HepG2 (cell line): ENCODE measurements at regions not wholly inside any gene's neighbourhood (a gene's known extent, or its start where the extent isn't known, plus 50 kb on each side); places are given as distances from the start of the nearest gene placed in this dataset.

Source experiments
- ATAC-seq: fragments of 200-7000 bp; cut with Tn5 transposase; 3 replicates; pipeline ENCODE4 v1.9.1; 2020; ENCODE audit warnings: mild to moderate bottlenecking, moderate library complexity
- BruUV-seq: library from RNA; stranded (reverse); fragments of 400-500 nt; replicated peaks from 2 replicates; lab custom pipeline; 2021; lab: Mats Ljungman, UMichigan
- CTCF ChIA-PET: fragments of 300-600 bp; formaldehyde crosslinking; extraction: SDS; loops from one replicate; lab custom pipeline; 2021; ENCODE audit warnings: low total read pairs, inconsistent platforms, low intra/inter-chr PET ratio; lab: Yijun Ruan, JAX
- POLR2A ChIA-PET: fragments of 350-600 bp; sonication (Branson Sonifier 250); formaldehyde crosslinking; loops from one replicate; lab custom pipeline; 2020; ENCODE audit warnings: antibody characterized with exemption, inconsistent platforms; lab: Yijun Ruan, JAX
- DNase-seq: peaks from one replicate; pipeline ENCODE4 v3.0.0-alpha.2; 2015; ENCODE audit warnings: low spot score
- FAIRE-seq: peaks from 3 replicates; lab custom pipeline; 2011; peaks lifted over from hg19 to GRCh38; lab: Jason Lieb, UNC
- H2AFZ ChIP-seq: one replicate; pipeline ENCODE4 v1.6.1; 2011; ENCODE audit warnings: low read length, inconsistent platforms
- H3K27ac ChIP-seq: fragments of 300-600 bp; 3 replicates; pipeline ENCODE4 v1.8.0; 2011; ENCODE audit warnings: mixed run types, mild to moderate bottlenecking, mixed read lengths, low read length, inconsistent platforms; ENCODE audit not compliant: insufficient read depth; ENCODE audit errors: extremely low read length
- H3K27me3 ChIP-seq, 2 experiments: fragments of 200-600 bp in 1 of 2; 2 replicates in 1 of 2; 3 replicates in 1 of 2; pipeline versions ENCODE4 v1.6.0 to v1.8.0; 2011; ENCODE audit warnings: low read length in 2 of 2, mild to moderate bottlenecking in 2 of 2, moderate library complexity in 2 of 2, inconsistent platforms in 1 of 2; ENCODE audit not compliant: insufficient read depth in 2 of 2, control insufficient read depth in 1 of 2
- H3K36me3 ChIP-seq, 2 experiments: fragments of 200-600 bp in 1 of 2; replicated peaks in 1 of 2; 2 replicates in 1 of 2; 3 replicates in 1 of 2; pipeline versions ENCODE4 v1.5.1 to v1.8.0; 2011; ENCODE audit warnings: low read length in 2 of 2, inconsistent platforms in 1 of 2; ENCODE audit not compliant: insufficient read depth in 2 of 2, control insufficient read depth in 1 of 2
- H3K4me1 ChIP-seq: 2 replicates; pipeline ENCODE4 v1.5.1; 2012; ENCODE audit warnings: low read length, inconsistent platforms; ENCODE audit not compliant: insufficient read depth
- H3K4me2 ChIP-seq: 2 replicates; pipeline ENCODE4 v1.6.0; 2011; ENCODE audit warnings: low read depth, low read length, inconsistent platforms
- H3K4me3 ChIP-seq, 3 experiments: fragments of 200-600 bp in 1 of 3; sonication (generic), shearing (Covaris generic) in 1 of 3; replicated peaks in 1 of 3; 2 replicates each; pipeline ENCODE4 v1.5.1; 2011 to 2016; ENCODE audit warnings: low read length in 3 of 3, inconsistent platforms in 2 of 3, low read depth in 2 of 3, mild to moderate bottlenecking in 2 of 3, control low read depth in 1 of 3, mixed read lengths in 1 of 3; ENCODE audit not compliant: insufficient read depth in 1 of 3
- H3K79me2 ChIP-seq: one replicate; pipeline ENCODE4 v1.6.1; 2011; ENCODE audit warnings: low read length, inconsistent platforms; ENCODE audit not compliant: insufficient read depth
- H3K9ac ChIP-seq: 2 replicates; pipeline ENCODE4 v1.6.0; 2011; ENCODE audit warnings: mild to moderate bottlenecking, low read depth, low read length, inconsistent platforms; ENCODE audit not compliant: insufficient read depth
- H3K9me3 ChIP-seq: 2 replicates; pipeline ENCODE4 v1.5.1; 2012; ENCODE audit warnings: mild to moderate bottlenecking, low read length
- H4K20me1 ChIP-seq: 2 replicates; pipeline ENCODE4 v1.6.0; 2011; ENCODE audit warnings: inconsistent platforms, mild to moderate bottlenecking, low read length, moderate library complexity; ENCODE audit not compliant: insufficient read depth
- ELF3 ChIP-seq: IDR thresholded peaks from 2 replicates; pipeline ENCODE4 v1.6.1; 2016; ENCODE audit warnings: missing genetic modification reagents, missing compliant biosample characterization
- FOXO1 ChIP-seq: sonication (generic); formaldehyde crosslinking; IDR thresholded peaks from 2 replicates; pipeline ENCODE4 v1.4.0; 2020; ENCODE audit warnings: missing genetic modification reagents
- HMG20A ChIP-seq: IDR thresholded peaks from 2 replicates; pipeline ENCODE4 v1.6.1; 2016; ENCODE audit warnings: borderline replicate concordance
- MAZ ChIP-seq, 2 experiments: sonication (generic) in 1 of 2; formaldehyde crosslinking in 1 of 2; IDR thresholded peaks; 2 replicates each; pipeline versions ENCODE4 v1.5.0 to v1.6.1; 2012 to 2020; ENCODE audit warnings: low read depth in 2 of 2, mild to moderate bottlenecking in 2 of 2, borderline replicate concordance in 1 of 2, improper control_type of control experiment in 1 of 2, low read length in 1 of 2, missing genetic modification reagents in 1 of 2, moderate library complexity in 1 of 2
- NAIF1 ChIP-seq: sonication (generic); formaldehyde crosslinking; IDR thresholded peaks from 2 replicates; pipeline ENCODE4 v1.5.0; 2020; ENCODE audit warnings: mild to moderate bottlenecking, missing genetic modification reagents, borderline replicate concordance
- NCOA2 ChIP-seq: sonication (generic); formaldehyde crosslinking; IDR thresholded peaks from 2 replicates; pipeline ENCODE4 v1.8.0; 2022; ENCODE audit warnings: inconsistent platforms
- PHF8 ChIP-seq: sonication (generic); formaldehyde crosslinking; IDR thresholded peaks from 2 replicates; pipeline ENCODE4 v1.5.0; 2020; ENCODE audit warnings: missing genetic modification reagents
- RCOR2 ChIP-seq: IDR thresholded peaks from 2 replicates; pipeline ENCODE4 v1.6.1; 2016; ENCODE audit warnings: missing biosample characterization, missing genetic modification reagents
- SAP130 ChIP-seq: IDR thresholded peaks from 2 replicates; pipeline ENCODE4 v1.6.1; 2016; ENCODE audit warnings: low read depth
- STAG1 ChIP-seq: sonication (generic); formaldehyde crosslinking; IDR thresholded peaks from 2 replicates; pipeline ENCODE4 v1.4.0; 2020; ENCODE audit warnings: missing genetic modification reagents
- TEAD3 ChIP-seq: optimal IDR thresholded peaks from 2 replicates; pipeline ENCODE3; 2016; ENCODE audit warnings: borderline replicate concordance
- ZGPAT ChIP-seq: IDR thresholded peaks from 2 replicates; pipeline ENCODE4 v1.6.1; 2016; ENCODE audit warnings: mild to moderate bottlenecking
- ZNF121 ChIP-seq: sonication (generic); formaldehyde crosslinking; IDR thresholded peaks from 2 replicates; pipeline ENCODE4 v1.5.0; 2020; ENCODE audit warnings: mild to moderate bottlenecking, missing genetic modification reagents
- ZNF605 ChIP-seq: sonication (generic); formaldehyde crosslinking; IDR thresholded peaks from 2 replicates; pipeline ENCODE4 v1.8.0; 2022; ENCODE audit warnings: mild to moderate bottlenecking, missing genetic modification reagents
- ZNF619 ChIP-seq: sonication (generic); formaldehyde crosslinking; IDR thresholded peaks from 2 replicates; pipeline ENCODE4 v1.4.0; 2020; ENCODE audit warnings: mild to moderate bottlenecking, missing genetic modification reagents
- ZNF781 ChIP-seq: sonication (generic); formaldehyde crosslinking; IDR thresholded peaks from 2 replicates; pipeline ENCODE4 v1.5.1; 2020; ENCODE audit warnings: borderline replicate concordance, mild to moderate bottlenecking, missing genetic modification reagents; ENCODE audit errors: not compliant biosample characterization
- WGBS: methylation state at CpG from one replicate; pipeline ENCODE4 v1.1.6; 2017; ENCODE audit warnings: low lambda C conversion rate; 5-methylcytosine and 5-hydroxymethylcytosine counted together
- in situ Hi-C: cut with HindIII; loops from 2 replicates; pipeline ENCODE4 v1.10.0; 2017; ENCODE audit warnings: low pct_unique_long_range_greater_than_20kb; ENCODE audit not compliant: extremely low pct_ligation_motif_present
- intact Hi-C: fragments of 100-400 bp; cut with micrococcal nuclease; formaldehyde crosslinking; loops from one replicate; pipeline ENCODE4 v1.10.0; 2022; ENCODE audit not compliant: unreplicated experiment
- TF ChIP-seq, protein P1 (sequence below): sonication (generic); formaldehyde crosslinking; IDR thresholded peaks from 2 replicates; pipeline ENCODE4 v1.8.0; 2022; ENCODE audit warnings: missing genetic modification reagents, low read depth, mild to moderate bottlenecking, borderline replicate concordance
- TF ChIP-seq, protein P2 (sequence below): IDR thresholded peaks from 2 replicates; pipeline ENCODE4 v1.6.1; 2012; ENCODE audit warnings: low read depth, low read length, improper control_type of control experiment
- TF ChIP-seq, protein P3 (sequence below): sonication (generic); formaldehyde crosslinking; IDR thresholded peaks from 2 replicates; pipeline ENCODE4 v1.5.0; 2020; ENCODE audit warnings: mild to moderate bottlenecking, missing genetic modification reagents, moderate library complexity

DNA sequence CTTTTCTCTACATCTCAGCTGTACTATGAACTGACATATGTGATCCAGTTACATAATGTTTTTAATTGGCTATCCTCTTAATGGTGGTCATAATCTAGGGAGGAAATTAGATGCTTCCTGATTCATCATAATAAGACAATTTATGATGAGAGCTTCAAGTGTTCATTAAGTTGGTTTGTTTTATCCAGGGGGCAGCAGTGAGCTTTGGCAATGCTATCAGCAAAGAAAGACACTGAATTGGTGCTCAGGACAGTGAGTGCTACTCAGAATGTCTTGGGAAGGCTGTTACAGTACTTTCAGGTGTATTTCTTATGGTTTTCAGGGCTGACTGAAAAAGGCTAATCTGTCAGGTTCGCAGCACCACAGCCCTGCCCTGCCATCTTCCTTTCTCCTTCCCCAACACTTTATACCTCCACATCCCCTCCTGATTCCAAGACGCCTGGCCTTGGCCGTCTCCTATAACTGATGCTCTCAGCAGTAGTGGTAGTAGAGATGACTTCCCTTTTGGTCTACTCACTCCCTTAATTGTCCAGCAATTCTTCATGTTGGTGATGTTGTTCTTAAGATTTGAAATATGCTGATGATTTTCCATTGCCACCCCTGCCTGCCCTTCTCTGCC, 67.0 kb upstream of the TNFAIP3 start:
- WGBS, result 97% methylated on average over 3 of the region's 3 CpGs
- in situ Hi-C loops (loop anchor here (5.0 to 10.0 kb wide), 2 partner anchors 65 to 68 kb away; partner anchors contain the start of gene TNFAIP3), intact Hi-C loops (loop anchor here (10.0 kb wide), 1 partner anchor 145 kb away; no protein-coding TSS in a partner anchor)
- no peak for FAIRE-seq
- ChIA-PET POLR2A (interaction anchor here (1.4 kb wide), 2 partner anchors 9 to 11 kb away, joined by 5 to 6 read pairs; no protein-coding TSS in a partner anchor), CTCF (interaction anchor here (1.5 kb wide), 1 partner anchor 67 kb away, joined by 7 read pairs; the partner anchor contains the start of gene TNFAIP3)
- no peak overlapping the region for H3K9ac ChIP-seq
- DNase-seq, result peak; percentile 59
- H3K27me3 ChIP-seq, result no peaks in the 10 kb centered on the region
- H3K4me2 ChIP-seq, result no peak overlapping the region
- peak; percentile 41; the same call in 2 of the 3 replicates for ATAC-seq
- no peaks in the 10 kb centered on the region for H3K36me3 ChIP-seq
- H3K27ac ChIP-seq, result no peak overlapping the region
- no peaks in the 10 kb centered on the region for H4K20me1 ChIP-seq
- no peak overlapping the region for H2AFZ ChIP-seq
- no peak overlapping the region for H3K4me3 ChIP-seq
- no TSS peak for BruUV-seq
- no peaks in the 10 kb centered on the region for H3K79me2 ChIP-seq
- peaks cover 100% of the 10 kb centered on the region for H3K4me1 ChIP-seq
- H3K9me3 ChIP-seq, result no peaks in the 10 kb centered on the region
- TF ChIP-seq ZNF619 (CRISPR knock-in tag), result 0 out of 2 replicates have a peak, but pooled peaks have one; percentile 28
- TF ChIP-seq NCOA2 (CRISPR knock-in tag), result 0 out of 2 replicates have a peak, but pooled peaks have one; percentile 1
- TF ChIP-seq, protein P1, sequence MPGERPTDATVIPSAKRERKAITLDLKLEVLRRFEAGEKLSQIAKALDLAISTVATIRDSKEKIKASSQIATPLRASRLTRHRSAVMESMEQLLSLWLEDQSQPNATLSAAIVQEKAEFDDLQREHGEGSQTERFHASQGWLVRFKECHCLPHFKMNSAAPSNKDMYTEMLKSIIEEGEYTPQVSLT (CRISPR knock-in tag), result no peak
- TF ChIP-seq TEAD3 (CRISPR knock-in tag), result peak; percentile 6
- no peak for TF ChIP-seq FOXO1 (CRISPR knock-in tag)
- no peak for TF ChIP-seq ZNF781
- TF ChIP-seq RCOR2 (CRISPR knock-in tag), result peak; percentile 26; the same call in 1 of the 2 replicates
- peak; percentile 64 for TF ChIP-seq STAG1 (CRISPR knock-in tag)
- no peak for TF ChIP-seq MAZ (IDR thresholded peaks at IDR 0.05; ENCODE audit: borderline replicate concordance, low read depth, low read length)
- TF ChIP-seq MAZ (CRISPR knock-in tag; IDR thresholded peaks at IDR 0.05; ENCODE audit: low read depth), result no peak
- TF ChIP-seq NAIF1 (CRISPR knock-in tag), result 0 out of 2 replicates have a peak, but pooled peaks have one; percentile 46
- TF ChIP-seq, protein P2, sequence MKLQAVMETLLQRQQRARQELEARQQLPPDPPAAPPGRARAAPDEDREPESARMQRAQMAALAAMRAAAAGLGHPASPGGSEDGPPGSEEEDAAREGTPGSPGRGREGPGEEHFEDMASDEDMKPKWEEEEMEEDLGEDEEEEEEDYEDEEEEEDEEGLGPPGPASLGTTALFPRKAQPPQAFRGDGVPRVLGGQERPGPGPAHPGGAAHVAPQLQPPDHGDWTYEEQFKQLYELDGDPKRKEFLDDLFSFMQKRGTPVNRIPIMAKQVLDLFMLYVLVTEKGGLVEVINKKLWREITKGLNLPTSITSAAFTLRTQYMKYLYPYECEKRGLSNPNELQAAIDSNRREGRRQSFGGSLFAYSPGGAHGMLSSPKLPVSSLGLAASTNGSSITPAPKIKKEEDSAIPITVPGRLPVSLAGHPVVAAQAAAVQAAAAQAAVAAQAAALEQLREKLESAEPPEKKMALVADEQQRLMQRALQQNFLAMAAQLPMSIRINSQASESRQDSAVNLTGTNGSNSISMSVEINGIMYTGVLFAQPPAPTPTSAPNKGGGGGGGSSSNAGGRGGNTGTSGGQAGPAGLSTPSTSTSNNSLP, result peak; percentile 86
- 0 out of 2 replicates have a peak, but pooled peaks have one; percentile 29 for TF ChIP-seq ELF3
- TF ChIP-seq PHF8 (CRISPR knock-in tag), result 0 out of 2 replicates have a peak, but pooled peaks have one; percentile 15
- TF ChIP-seq, protein P3, sequence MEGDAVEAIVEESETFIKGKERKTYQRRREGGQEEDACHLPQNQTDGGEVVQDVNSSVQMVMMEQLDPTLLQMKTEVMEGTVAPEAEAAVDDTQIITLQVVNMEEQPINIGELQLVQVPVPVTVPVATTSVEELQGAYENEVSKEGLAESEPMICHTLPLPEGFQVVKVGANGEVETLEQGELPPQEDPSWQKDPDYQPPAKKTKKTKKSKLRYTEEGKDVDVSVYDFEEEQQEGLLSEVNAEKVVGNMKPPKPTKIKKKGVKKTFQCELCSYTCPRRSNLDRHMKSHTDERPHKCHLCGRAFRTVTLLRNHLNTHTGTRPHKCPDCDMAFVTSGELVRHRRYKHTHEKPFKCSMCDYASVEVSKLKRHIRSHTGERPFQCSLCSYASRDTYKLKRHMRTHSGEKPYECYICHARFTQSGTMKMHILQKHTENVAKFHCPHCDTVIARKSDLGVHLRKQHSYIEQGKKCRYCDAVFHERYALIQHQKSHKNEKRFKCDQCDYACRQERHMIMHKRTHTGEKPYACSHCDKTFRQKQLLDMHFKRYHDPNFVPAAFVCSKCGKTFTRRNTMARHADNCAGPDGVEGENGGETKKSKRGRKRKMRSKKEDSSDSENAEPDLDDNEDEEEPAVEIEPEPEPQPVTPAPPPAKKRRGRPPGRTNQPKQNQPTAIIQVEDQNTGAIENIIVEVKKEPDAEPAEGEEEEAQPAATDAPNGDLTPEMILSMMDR (CRISPR knock-in tag), result peak; percentile 58
- no peak for TF ChIP-seq ZNF121 (CRISPR knock-in tag)
- 0 out of 2 replicates have a peak, but pooled peaks have one; percentile 30 for TF ChIP-seq ZGPAT (CRISPR knock-in tag)
- TF ChIP-seq SAP130, result 0 out of 2 replicates have a peak, but pooled peaks have one; percentile 26
- peak; percentile 1; the same call in 1 of the 2 replicates for TF ChIP-seq ZNF605 (CRISPR knock-in tag)
- peak; percentile 48; the same call in 1 of the 2 replicates for TF ChIP-seq HMG20A (CRISPR knock-in tag)
